ENCODE measurements at regions not wholly inside any gene's neighbourhood (a gene's known extent, or its start where the extent isn't known, plus 50 kb on each side); places are given as distances from the start of the nearest gene placed in this dataset.

- no peak for DNase-seq (ENCODE audit: low read depth)
Measured at GRCh38 chr5:165076686-165077085, 1571.3 kb downstream of the MAT2B start.

GRCh38 chr5:165079389-165079788 is 1574.0 kb downstream of the MAT2B start:
- DNase-seq (ENCODE audit: low read depth): no peak

GRCh38 chr5:165083394-165083793 is 1578.0 kb downstream of the MAT2B start:
- DNase-seq (ENCODE audit: low read depth): no peak

DNA sequence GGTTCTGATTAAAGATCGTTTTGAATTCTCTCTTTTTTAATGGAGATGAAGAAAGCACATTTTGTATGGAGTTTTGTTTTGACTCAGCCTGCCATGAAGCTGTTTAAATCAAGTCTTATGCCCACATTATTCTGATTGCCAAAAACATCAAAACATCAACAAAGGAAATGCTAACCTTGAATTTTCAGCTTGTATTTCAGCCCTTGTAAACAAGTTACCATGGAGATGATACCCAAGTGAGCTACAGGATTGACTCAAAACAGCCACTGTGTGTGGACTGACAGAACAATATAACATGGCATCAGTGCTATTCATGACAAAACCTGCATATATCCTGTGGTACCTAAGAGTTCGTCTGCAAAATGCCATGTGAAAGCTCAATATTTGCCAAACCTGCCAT is 1581.0 kb downstream of the MAT2B start:
- DNase-seq (ENCODE audit: low read depth): no peak

GRCh38 chr5:165094782-165095181 is 1589.4 kb downstream of the MAT2B start:
- DNase-seq (ENCODE audit: low read depth): no peak

- no peak for DNase-seq (ENCODE audit: low read depth)
Measured at GRCh38 chr5:165101709-165102108, 1596.3 kb downstream of the MAT2B start.

DNA sequence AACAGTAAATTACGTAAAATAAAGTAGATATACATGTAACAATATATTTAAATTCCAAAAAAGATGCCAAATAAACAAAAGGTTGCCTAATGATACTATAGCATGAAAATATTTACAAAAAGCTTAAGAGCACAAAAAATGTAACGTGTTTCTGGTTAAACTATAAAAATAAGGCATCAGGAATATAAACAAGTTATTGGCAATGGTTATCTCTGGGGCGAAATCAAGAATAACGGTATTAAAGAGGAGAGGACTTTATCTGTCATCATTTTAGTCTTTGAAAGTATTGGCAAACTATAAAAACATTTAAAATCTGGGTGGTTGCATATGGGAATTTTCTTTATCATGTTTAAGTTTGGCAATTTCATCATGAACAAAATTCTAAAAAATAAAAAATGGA is 1599.2 kb downstream of the MAT2B start:
- DNase-seq (ENCODE audit: low read depth): no peak

DNA sequence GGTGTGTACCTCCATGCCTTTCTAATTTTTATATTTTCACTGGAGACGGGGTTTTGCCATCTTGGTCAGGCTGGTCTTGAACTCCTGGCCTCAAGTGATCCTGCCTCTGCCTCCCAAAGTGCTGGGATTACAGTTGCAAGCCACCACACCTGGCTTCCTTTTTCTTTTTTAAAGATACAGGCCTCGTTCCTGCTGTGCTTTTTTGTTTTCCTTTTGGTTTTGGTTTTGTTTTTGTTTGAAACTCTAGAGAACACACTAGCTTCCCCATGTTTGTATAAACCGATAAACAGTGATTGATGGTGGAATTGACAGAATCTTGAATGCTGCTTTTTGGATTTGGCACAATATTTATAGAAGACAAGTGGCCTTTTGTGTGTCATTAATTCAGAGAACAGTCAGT is 1603.4 kb downstream of the MAT2B start:
- no peak for DNase-seq (ENCODE audit: low read depth)

GRCh38 chr5:165119175-165119574 is 1613.8 kb downstream of the MAT2B start:
- DNase-seq (ENCODE audit: low read depth): no peak

GRCh38 chr5:165126598-165126997 is 1621.2 kb downstream of the MAT2B start:
- DNase-seq (ENCODE audit: low read depth): no peak

- DNase-seq (ENCODE audit: low read depth): no peak
Measured at GRCh38 chr5:165127941-165128340, 1622.5 kb downstream of the MAT2B start.

GRCh38 chr5:165130656-165131055 is 1625.2 kb downstream of the MAT2B start:
- DNase-seq (ENCODE audit: low read depth): no peak

- DNase-seq (ENCODE audit: low read depth): no peak
Measured at GRCh38 chr5:165134155-165134554, 1628.7 kb downstream of the MAT2B start.

- DNase-seq (ENCODE audit: low read depth): no peak
Measured at GRCh38 chr5:165135565-165135964, 1630.1 kb downstream of the MAT2B start.

DNA sequence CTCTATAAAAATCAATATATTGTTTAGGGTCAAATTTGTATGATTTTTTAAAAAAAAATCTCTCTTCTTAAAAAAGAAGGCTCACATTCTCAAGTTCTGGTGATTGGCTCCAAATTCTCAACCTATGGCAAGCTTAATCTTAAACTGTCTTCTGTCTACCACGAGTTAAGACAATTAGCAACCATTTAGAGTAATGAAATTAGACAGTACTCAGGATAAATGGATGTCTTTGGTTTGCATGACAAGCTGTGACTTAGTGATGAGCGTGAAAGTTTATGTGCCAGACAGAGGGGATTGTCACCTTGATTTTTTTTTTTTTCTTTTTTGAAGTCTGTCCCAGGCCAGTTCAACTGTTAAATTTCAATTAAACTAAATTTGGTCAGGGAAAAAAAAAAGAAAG is 1632.3 kb downstream of the MAT2B start:
- DNase-seq (ENCODE audit: low read depth): no peak

- DNase-seq (ENCODE audit: low read depth): no peak
Measured at GRCh38 chr5:165138236-165138635, 1632.8 kb downstream of the MAT2B start.

- DNase-seq (ENCODE audit: low read depth): no peak
Measured at GRCh38 chr5:165139262-165139661, 1633.8 kb downstream of the MAT2B start.

DNA sequence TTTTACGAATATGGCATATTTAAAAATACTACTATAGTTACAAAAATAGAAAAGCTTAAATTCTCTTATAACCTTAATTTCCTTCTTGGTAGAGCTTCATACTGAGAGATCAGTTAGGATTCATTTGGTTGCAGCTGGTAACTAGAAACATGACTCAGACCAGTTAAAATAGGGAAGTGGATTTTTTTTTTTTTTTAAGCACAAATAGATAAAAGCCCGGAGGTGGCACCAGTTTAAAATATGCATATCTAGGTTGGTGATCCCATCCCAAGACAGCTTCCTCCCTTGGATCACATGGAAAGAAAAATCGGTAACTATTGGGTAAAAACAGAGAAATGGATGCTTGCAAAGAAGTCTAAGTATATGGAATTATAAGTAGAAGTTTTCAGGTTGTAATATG is 1634.3 kb downstream of the MAT2B start:
- DNase-seq (ENCODE audit: low read depth): no peak

GRCh38 chr5:165143741-165144140 is 1638.3 kb downstream of the MAT2B start:
- DNase-seq (ENCODE audit: low read depth): no peak

GRCh38 chr5:165149431-165149830 is 1644.0 kb downstream of the MAT2B start:
- no peak for DNase-seq (ENCODE audit: low read depth)

GRCh38 chr5:165152058-165152457 is 1646.6 kb downstream of the MAT2B start:
- no peak for DNase-seq (ENCODE audit: low read depth)

DNA sequence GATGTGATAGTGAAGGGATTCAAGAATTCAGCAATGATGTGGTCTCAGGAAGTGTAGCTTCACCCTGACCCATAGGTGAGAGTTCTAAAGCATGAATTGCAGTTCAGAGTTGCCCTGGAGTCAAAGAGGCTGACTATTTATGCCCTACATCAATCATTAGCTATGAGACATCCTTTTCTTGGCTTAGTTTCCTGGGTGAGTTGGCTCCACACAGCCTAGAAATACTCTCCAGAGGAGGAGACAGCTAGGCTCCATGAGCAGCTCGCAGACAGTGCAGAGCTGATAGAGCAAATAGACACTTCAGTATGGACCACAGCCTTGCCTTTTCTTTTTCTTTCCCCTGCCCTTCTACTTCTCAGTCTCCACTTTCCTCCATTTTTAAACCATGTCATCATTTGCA is 1651.8 kb downstream of the MAT2B start:
- DNase-seq (ENCODE audit: low read depth): no peak

DNA sequence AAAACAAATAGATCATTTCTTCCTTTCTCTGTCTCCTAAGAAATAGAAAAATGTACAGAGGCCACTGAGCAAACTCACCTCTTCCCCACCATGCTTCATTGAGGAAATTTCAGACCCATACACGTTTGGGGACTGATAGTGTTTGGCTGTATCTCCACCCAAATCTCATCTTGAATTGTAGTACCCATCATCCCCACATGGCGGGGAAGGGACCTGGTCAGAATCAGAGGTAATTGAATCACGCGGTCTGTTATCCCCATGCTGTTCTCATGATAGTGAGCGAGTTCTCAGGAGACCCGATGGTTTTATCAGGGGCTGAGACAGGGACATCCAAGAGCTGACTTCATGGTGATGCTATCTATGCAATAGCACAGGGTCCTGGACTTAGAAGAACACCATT is 1655.8 kb downstream of the MAT2B start:
- no peak for DNase-seq (ENCODE audit: low read depth)

- DNase-seq (ENCODE audit: low read depth): no peak
Measured at GRCh38 chr5:165163861-165164260, 1658.4 kb downstream of the MAT2B start.

DNA sequence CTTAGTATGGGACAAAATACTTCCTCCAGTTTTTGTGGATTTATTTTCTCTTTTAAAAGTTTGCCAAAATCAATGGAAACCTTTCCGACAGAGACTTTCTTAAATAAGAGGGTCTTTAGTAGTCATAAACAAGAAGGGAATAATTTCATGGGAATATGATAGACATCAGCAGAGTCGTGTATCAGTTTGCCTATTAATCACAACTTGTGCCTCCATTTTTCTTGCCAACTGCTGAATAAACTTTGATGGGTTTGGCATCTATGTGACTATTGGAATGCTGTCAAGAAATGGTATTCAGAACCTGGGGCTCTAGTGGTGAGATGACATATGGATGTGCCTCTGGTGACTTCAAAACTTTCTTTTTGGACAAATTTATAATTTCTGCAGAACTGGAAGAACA is 1668.2 kb downstream of the MAT2B start:
- DNase-seq (ENCODE audit: low read depth): no peak

Measured in RPMI7951 (cell line).